ENCODE measurements at regions not wholly inside any gene's neighbourhood (a gene's known extent, or its start where the extent isn't known, plus 50 kb on each side); places are given as distances from the start of the nearest gene placed in this dataset.

GRCh38 chr15:31227235-31227634, 99.4 kb upstream of the KLF13 start:
- no peaks in the 10 kb centered on the region for H3K9me3 ChIP-seq (replicated peaks; ENCODE audit: control insufficient read depth, insufficient read depth, low read length)
- peak overlapping the region; percentile 86 for H3K4me3 ChIP-seq
- CTCF ChIA-PET: interaction anchor here (1.2 to 5.8 kb wide), 6 partner anchors 10 to 261 kb away, joined by 3 to 66 read pairs (median 8); no protein-coding TSS in a partner anchor
- peaks cover 0 to 3% of the 10 kb centered on the region in 2 experiments; a peak in 2 of 4 replicates for H3K36me3 ChIP-seq (ENCODE audit: control insufficient read depth in 2 of 2, insufficient read depth in 2 of 2, low read length in 1 of 2)
- WGBS (ENCODE audit: insufficient coverage, insufficient replicate concordance, low lambda C conversion rate, missing lambda C conversion rate): 92% methylated on average over 2 of the region's 2 CpGs
- H3K9ac ChIP-seq (ENCODE audit: control insufficient read depth, insufficient read depth, low read length): peak overlapping the region; percentile 43; the same call in 1 of the 2 replicates
- no peaks in the 10 kb centered on the region for H4K20me1 ChIP-seq (ENCODE audit: control insufficient read depth, insufficient read depth)
- FAIRE-seq: no peak
- H3K27me3 ChIP-seq (replicated peaks in 1 of 2; ENCODE audit: control insufficient read depth in 2 of 2, insufficient read depth in 2 of 2, low read length in 1 of 2): no peaks in the 10 kb centered on the region
- peak overlapping the region; percentile 99 for H3K4me2 ChIP-seq (ENCODE audit: control insufficient read depth, insufficient read depth)
- no peak overlapping the region for H2AFZ ChIP-seq (ENCODE audit: control insufficient read depth, low read depth, low read length)
- intact Hi-C loops (cut with micrococcal nuclease; ENCODE audit: unreplicated experiment) (loop anchor here (5.0 kb wide), 1 partner anchor 210 kb away; no protein-coding TSS in a partner anchor), in situ Hi-C loops (cut with MboI) (loop anchor here (5.0 kb wide), 1 partner anchor 105 kb away; no protein-coding TSS in a partner anchor)
- POLR2A ChIA-PET: interaction anchor here (0.6 to 6.7 kb wide), 5 partner anchors 12 to 98 kb away, joined by 3 to 111 read pairs (median 7); partner anchors contain the start of gene KLF13
- H3K4me1 ChIP-seq (ENCODE audit: control insufficient read depth, insufficient read depth, low read length): peaks cover 31% of the 10 kb centered on the region
- no TSS peak for BruUV-seq (replicated peaks)
- RAD21 ChIA-PET (ENCODE audit: unreplicated experiment): interaction anchor here (0.8 to 9.7 kb wide), 5 partner anchors 9 to 99 kb away, joined by 3 to 169 read pairs (median 4); partner anchors contain the start of gene KLF13
- peak overlapping the region; percentile 80 for H3K27ac ChIP-seq (ENCODE audit: control insufficient read depth, insufficient read depth)
- DNase-seq (ENCODE audit: low read depth, low spot score): no peak
- peaks cover 45% of the 10 kb centered on the region for H3K79me2 ChIP-seq (ENCODE audit: control insufficient read depth, insufficient read depth, low read length)
- ATAC-seq: no peak
- SMC1A ChIA-PET (ENCODE audit: uncharacterized antibody, unreplicated experiment): interaction anchor here (1.6 to 8.6 kb wide), 7 partner anchors 10 to 208 kb away, joined by 4 to 152 read pairs (median 13); no protein-coding TSS in a partner anchor
- TF ChIP-seq RAD21 (IDR thresholded peaks at IDR 0.05; ENCODE audit: insufficient read depth, low read depth, low read length) (no peak), BHLHE40 (IDR thresholded peaks at IDR 0.05; ENCODE audit: borderline replicate concordance in 1 of 2, low read depth in 2 of 2, low read length in 1 of 2) (no peak), IKZF1 (conservative IDR thresholded peaks at IDR 0.05) (no peak), ELK1 (IDR thresholded peaks at IDR 0.05; ENCODE audit: low read depth, low read length) (no peak), ATF2 (IDR thresholded peaks at IDR 0.05; ENCODE audit: low read length) (no peak), RUNX3 (IDR thresholded peaks at IDR 0.05; ENCODE audit: low read length) (no peak), ZBED1 (IDR thresholded peaks at IDR 0.05; ENCODE audit: borderline replicate concordance) (no peak), HDAC2 (IDR thresholded peaks at IDR 0.05) (no peak), SUZ12 (IDR thresholded peaks at IDR 0.05; ENCODE audit: unreplicated experiment) (no peak), SIX5 (IDR thresholded peaks at IDR 0.05; ENCODE audit: low read depth, low read length, severe bottlenecking) (no peak), REST (IDR thresholded peaks at IDR 0.05; ENCODE audit: low read depth, low read length) (no peak), MTA2 (IDR thresholded peaks at IDR 0.05; ENCODE audit: low read depth) (no peak), TCF3 (IDR thresholded peaks at IDR 0.05; ENCODE audit: borderline replicate concordance, insufficient read depth, low read depth, low read length) (no peak)
- TF ChIP-seq, protein P1, sequence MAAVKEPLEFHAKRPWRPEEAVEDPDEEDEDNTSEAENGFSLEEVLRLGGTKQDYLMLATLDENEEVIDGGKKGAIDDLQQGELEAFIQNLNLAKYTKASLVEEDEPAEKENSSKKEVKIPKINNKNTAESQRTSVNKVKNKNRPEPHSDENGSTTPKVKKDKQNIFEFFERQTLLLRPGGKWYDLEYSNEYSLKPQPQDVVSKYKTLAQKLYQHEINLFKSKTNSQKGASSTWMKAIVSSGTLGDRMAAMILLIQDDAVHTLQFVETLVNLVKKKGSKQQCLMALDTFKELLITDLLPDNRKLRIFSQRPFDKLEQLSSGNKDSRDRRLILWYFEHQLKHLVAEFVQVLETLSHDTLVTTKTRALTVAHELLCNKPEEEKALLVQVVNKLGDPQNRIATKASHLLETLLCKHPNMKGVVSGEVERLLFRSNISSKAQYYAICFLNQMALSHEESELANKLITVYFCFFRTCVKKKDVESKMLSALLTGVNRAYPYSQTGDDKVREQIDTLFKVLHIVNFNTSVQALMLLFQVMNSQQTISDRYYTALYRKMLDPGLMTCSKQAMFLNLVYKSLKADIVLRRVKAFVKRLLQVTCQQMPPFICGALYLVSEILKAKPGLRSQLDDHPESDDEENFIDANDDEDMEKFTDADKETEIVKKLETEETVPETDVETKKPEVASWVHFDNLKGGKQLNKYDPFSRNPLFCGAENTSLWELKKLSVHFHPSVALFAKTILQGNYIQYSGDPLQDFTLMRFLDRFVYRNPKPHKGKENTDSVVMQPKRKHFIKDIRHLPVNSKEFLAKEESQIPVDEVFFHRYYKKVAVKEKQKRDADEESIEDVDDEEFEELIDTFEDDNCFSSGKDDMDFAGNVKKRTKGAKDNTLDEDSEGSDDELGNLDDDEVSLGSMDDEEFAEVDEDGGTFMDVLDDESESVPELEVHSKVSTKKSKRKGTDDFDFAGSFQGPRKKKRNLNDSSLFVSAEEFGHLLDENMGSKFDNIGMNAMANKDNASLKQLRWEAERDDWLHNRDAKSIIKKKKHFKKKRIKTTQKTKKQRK (IDR thresholded peaks at IDR 0.05; ENCODE audit: low read depth, low read length): no peak
